ENCODE measurements at regions not wholly inside any gene's neighbourhood (a gene's known extent, or its start where the extent isn't known, plus 50 kb on each side); places are given as distances from the start of the nearest gene placed in this dataset.

DNA sequence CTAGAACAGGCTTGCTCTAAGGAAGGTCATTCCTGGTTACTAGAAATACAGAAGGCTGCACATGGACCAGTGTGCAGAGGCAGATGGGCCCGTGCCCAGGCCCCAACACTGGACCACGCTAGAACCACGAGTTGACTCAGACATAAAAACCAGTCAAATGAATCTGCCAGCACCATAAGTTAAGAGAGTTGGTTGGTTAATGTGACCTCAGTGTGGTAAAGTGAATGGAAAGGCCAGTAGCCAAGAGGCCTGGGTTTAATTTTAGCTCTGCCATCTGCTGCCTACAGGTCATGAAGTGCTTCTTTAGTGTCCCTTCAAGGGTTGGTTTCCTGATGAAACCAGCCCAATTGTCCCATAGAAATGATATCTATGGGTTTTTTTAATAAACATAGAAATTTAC is 329.6 kb upstream of the NRP1 start:
- Histone ChIP-seq H3K4me3 (ENCODE audit: low read depth, low read length) (no peak overlapping the region), H3K36me3 (ENCODE audit: control insufficient read depth, insufficient read depth, low read length) (no peaks in the 10 kb centered on the region), H3K27me3 (ENCODE audit: control insufficient read depth, insufficient read depth, low read length) (no peaks in the 10 kb centered on the region)
- TF ChIP-seq, protein P1, sequence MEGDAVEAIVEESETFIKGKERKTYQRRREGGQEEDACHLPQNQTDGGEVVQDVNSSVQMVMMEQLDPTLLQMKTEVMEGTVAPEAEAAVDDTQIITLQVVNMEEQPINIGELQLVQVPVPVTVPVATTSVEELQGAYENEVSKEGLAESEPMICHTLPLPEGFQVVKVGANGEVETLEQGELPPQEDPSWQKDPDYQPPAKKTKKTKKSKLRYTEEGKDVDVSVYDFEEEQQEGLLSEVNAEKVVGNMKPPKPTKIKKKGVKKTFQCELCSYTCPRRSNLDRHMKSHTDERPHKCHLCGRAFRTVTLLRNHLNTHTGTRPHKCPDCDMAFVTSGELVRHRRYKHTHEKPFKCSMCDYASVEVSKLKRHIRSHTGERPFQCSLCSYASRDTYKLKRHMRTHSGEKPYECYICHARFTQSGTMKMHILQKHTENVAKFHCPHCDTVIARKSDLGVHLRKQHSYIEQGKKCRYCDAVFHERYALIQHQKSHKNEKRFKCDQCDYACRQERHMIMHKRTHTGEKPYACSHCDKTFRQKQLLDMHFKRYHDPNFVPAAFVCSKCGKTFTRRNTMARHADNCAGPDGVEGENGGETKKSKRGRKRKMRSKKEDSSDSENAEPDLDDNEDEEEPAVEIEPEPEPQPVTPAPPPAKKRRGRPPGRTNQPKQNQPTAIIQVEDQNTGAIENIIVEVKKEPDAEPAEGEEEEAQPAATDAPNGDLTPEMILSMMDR (IDR thresholded peaks at IDR 0.05; ENCODE audit: insufficient read depth, low read length, severe bottlenecking), result no peak
- FAIRE-seq (no peak), DNase-seq (ENCODE audit: low read depth) (no peak)

DNA sequence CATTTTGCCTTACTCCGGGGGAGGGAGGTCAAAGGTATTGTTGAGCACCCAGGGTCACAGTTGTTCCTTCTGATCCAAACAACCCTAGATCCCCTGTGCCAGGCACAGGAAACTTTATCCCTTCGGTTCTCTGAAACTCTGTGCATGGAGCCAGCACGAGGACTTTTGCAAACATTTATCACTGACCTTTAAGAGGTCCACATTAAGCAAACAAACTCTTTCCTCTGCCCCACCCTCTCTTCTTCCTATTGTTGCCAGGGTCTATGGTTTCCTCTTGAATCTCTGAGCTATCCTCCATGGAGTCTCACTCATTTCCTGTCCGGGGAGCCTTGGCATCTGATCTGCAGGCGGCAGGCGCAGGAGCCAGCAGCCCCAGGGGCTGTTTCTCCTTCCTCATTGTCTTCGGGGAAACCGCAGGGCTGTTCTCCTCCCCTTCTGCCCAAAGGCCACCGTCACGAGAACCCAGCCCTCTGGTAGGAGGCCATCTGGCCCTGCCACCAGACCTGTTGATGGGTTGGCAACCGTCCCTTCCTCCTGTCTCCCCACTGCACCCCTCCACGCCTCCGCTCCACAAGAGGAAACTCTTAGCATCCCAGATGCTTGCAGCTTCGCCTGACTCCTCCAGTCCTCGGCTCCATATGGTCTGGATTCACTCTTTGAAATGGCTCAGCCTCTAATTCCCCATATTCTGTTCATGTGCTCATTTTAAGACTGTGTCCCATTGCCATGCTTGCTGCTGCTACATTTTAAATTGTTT is 327.3 kb upstream of the NRP1 start:
- no peaks in the 10 kb centered on the region for H3K36me3 ChIP-seq (ENCODE audit: control insufficient read depth, insufficient read depth, low read length)
- peak; percentile 66 for DNase-seq (ENCODE audit: low read depth)
- TF ChIP-seq, protein P1 (IDR thresholded peaks at IDR 0.05; ENCODE audit: insufficient read depth, low read length, severe bottlenecking), result no peak
- no peak overlapping the region for H3K4me3 ChIP-seq (ENCODE audit: low read depth, low read length)
- no peak for FAIRE-seq
- no peaks in the 10 kb centered on the region for H3K27me3 ChIP-seq (ENCODE audit: control insufficient read depth, insufficient read depth, low read length)

- Histone ChIP-seq H3K27me3 (ENCODE audit: control insufficient read depth, insufficient read depth, low read length) (no peaks in the 10 kb centered on the region), H3K4me3 (ENCODE audit: low read depth, low read length) (no peak overlapping the region), H3K36me3 (ENCODE audit: control insufficient read depth, insufficient read depth, low read length) (no peaks in the 10 kb centered on the region)
- FAIRE-seq, result no peak
- no peak for DNase-seq (ENCODE audit: low read depth)
- TF ChIP-seq, protein P1 (IDR thresholded peaks at IDR 0.05; ENCODE audit: insufficient read depth, low read length, severe bottlenecking), result no peak
These were observed 325.9 kb upstream of the NRP1 start for GRCh38 chr10:33660329-33660728.

- TF ChIP-seq, protein P1 (IDR thresholded peaks at IDR 0.05; ENCODE audit: insufficient read depth, low read length, severe bottlenecking), result no peak
- DNase-seq (ENCODE audit: low read depth), result no peak
- no peak for FAIRE-seq
- no peak overlapping the region for H3K4me3 ChIP-seq (ENCODE audit: low read depth, low read length)
- no peaks in the 10 kb centered on the region for H3K27me3 ChIP-seq (ENCODE audit: control insufficient read depth, insufficient read depth, low read length)
- H3K36me3 ChIP-seq (ENCODE audit: control insufficient read depth, insufficient read depth, low read length), result no peaks in the 10 kb centered on the region
These were observed 323.4 kb upstream of the NRP1 start for GRCh38 chr10:33657913-33658312.

DNA sequence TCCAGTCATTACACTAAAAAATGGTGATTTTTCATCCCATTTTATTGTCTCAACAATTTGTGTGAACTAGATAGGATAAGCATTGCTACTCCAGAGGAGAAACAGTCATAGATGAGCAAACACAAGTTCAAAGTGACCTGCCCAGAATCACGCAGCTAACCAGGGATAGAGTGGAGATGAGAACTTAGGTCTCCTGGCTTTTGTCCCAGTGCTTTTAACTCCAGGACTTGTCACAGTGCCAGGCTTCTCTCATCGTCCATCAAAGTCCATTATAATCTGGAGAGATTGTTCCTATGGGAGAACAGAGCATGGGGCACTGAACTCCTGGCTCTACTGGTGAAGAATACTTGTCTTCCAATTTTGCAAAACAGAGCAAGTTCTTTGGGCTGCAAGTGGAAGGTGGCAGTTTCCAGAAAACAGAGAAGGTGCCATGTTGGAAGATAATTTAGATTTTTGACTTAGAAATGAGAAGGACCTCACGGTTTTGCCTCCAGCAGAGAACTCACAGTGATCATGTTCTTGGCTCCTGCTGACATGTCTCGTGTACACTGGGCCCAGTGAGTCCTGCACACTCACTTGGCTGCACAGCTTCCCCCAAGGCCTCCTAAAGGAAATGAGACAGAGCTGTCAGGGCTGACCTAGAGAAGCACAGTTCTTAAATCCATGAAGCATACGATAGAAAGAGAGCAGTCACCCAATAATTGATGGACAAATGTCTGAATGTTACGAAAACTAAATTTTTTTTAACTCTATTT is 322.9 kb upstream of the NRP1 start:
- TF ChIP-seq, protein P1 (IDR thresholded peaks at IDR 0.05; ENCODE audit: insufficient read depth, low read length, severe bottlenecking), result no peak
- DNase-seq (ENCODE audit: low read depth) (no peak), FAIRE-seq (no peak)
- H3K36me3 ChIP-seq (ENCODE audit: control insufficient read depth, insufficient read depth, low read length), result no peaks in the 10 kb centered on the region
- no peak overlapping the region for H3K4me3 ChIP-seq (ENCODE audit: low read depth, low read length)
- no peaks in the 10 kb centered on the region for H3K27me3 ChIP-seq (ENCODE audit: control insufficient read depth, insufficient read depth, low read length)
